AG04449 (cell line): ENCODE measurements at regions not wholly inside any gene's neighbourhood (a gene's known extent, or its start where the extent isn't known, plus 50 kb on each side); places are given as distances from the start of the nearest gene placed in this dataset.

Experiments used
- CTCF ChIA-PET: fragments of 350-600 bp; formaldehyde crosslinking; extraction: SDS; loops from one replicate; lab custom pipeline; 2021; ENCODE audit warnings: antibody characterized with exemption; lab: Yijun Ruan, JAX
- POLR2A ChIA-PET: fragments of 400-600, 350-600 bp; formaldehyde crosslinking; extraction: SDS; loops from one replicate; lab custom pipeline; 2020; ENCODE audit warnings: antibody characterized with exemption, inconsistent platforms; lab: Yijun Ruan, JAX
- DNase-seq: peaks from one replicate; pipeline ENCODE4 v3.0.0-alpha.2; 2010; ENCODE audit warnings: low read depth, low spot score
- H3K4me3 ChIP-seq: 2 replicates; pipeline ENCODE4 v1.5.1; 2011; ENCODE audit warnings: low read depth, mild to moderate bottlenecking, control low read depth, low read length
- CTCF ChIP-seq: IDR thresholded peaks from one replicate; pipeline ENCODE4 v1.5.1; 2011; ENCODE audit warnings: mild to moderate bottlenecking, moderate library complexity, low read length, control low read depth, inconsistent platforms; ENCODE audit not compliant: insufficient read depth; ENCODE audit errors: missing control alignments

- POLR2A ChIA-PET, result no interaction called here
- no peak for DNase-seq
- CTCF ChIA-PET, result interaction anchor here (1.0 kb wide), 1 partner anchor 10 kb away, joined by 3 read pairs; no protein-coding TSS in a partner anchor
- no peak overlapping the region for H3K4me3 ChIP-seq
- TF ChIP-seq CTCF, result no peak
Measured at GRCh38 chr16:48011878-48012658, 143.7 kb downstream of the ABCC12 start.

GRCh38 chr16:48011466-48011865 lies 144.3 kb downstream of the ABCC12 start:
- TF ChIP-seq CTCF, result no peak
- POLR2A ChIA-PET, result no interaction called here

GRCh38 chr16:48008011-48008525 lies 147.7 kb downstream of the ABCC12 start:
- POLR2A ChIA-PET, result no interaction called here
- H3K4me3 ChIP-seq, result no peak overlapping the region
- CTCF ChIA-PET, result no interaction called here

More at GRCh38 chr16:48011466-48011865, 144.3 kb downstream of the ABCC12 start:
- H3K4me3 ChIP-seq, result no peak overlapping the region
- CTCF ChIA-PET, result interaction anchor here (1.0 kb wide), 1 partner anchor 9 kb away, joined by 3 read pairs; no protein-coding TSS in a partner anchor
- DNase-seq, result no peak

GRCh38 chr16:48004141-48004695 lies 151.6 kb downstream of the ABCC12 start:
- DNase-seq, result no peak
- H3K4me3 ChIP-seq, result no peak overlapping the region
- ChIA-PET POLR2A (no interaction called here), CTCF (interaction anchor here (0.7 to 1.0 kb wide), 2 partner anchors 24 to 122 kb away, joined by 3 read pairs; no protein-coding TSS in a partner anchor)
- no peak for TF ChIP-seq CTCF

More at GRCh38 chr16:48008011-48008525, 147.7 kb downstream of the ABCC12 start:
- no peak for DNase-seq
- no peak for TF ChIP-seq CTCF

- no peak for TF ChIP-seq CTCF
- CTCF ChIA-PET, result interaction anchor here (0.9 to 1.0 kb wide), 2 partner anchors 23 to 162 kb away, joined by 3 read pairs; no protein-coding TSS in a partner anchor
Measured at GRCh38 chr16:48003206-48003907, 152.4 kb downstream of the ABCC12 start.

More at GRCh38 chr16:48003206-48003907, 152.4 kb downstream of the ABCC12 start:
- H3K4me3 ChIP-seq, result no peak overlapping the region
- POLR2A ChIA-PET, result no interaction called here
- peak; percentile 10 for DNase-seq
